Gastrocnemius medialis (tissue), 4 donors: ENCODE measurements at regions not wholly inside any gene's neighbourhood (a gene's known extent, or its start where the extent isn't known, plus 50 kb on each side); places are given as distances from the start of the nearest gene placed in this dataset.

Experiments used
- ATAC-seq, 2 donors: fragments of 150-250 bp; one replicate each; pipeline ENCODE4 v1.9.1; 2016
- DNase-seq, 2 donors: peaks; one replicate each; pipeline ENCODE4 v3.0.0-alpha.2; 2019
- H3K27ac ChIP-seq, 4 donors: fragments of 200-600 bp; sonication (generic); 1 replicate in 1 of 4; 2 replicates in 3 of 4; pipeline ENCODE4 v1.5.1; 2016 to 2018; ENCODE audit warnings: mild to moderate bottlenecking in 2 of 4, moderate library complexity in 1 of 4
- H3K27me3 ChIP-seq, 3 donors: fragments of 200-600 bp; sonication (generic) in 2 of 3; 1 replicate in 1 of 3; 2 replicates in 2 of 3; pipeline versions ENCODE4 v1.5.1 to v1.6.0; 2016 to 2019; ENCODE audit warnings: mild to moderate bottlenecking in 1 of 3, moderate library complexity in 1 of 3
- H3K36me3 ChIP-seq, 2 donors: fragments of 200-600 bp; sonication (generic) in 1 of 2; one replicate each; pipeline ENCODE4 v1.5.1; 2017 to 2018
- H3K4me1 ChIP-seq, 2 donors: fragments of 200-600 bp; sonication (generic) in 1 of 2; one replicate each; pipeline ENCODE4 v1.5.1; 2016 to 2017; ENCODE audit warnings: mild to moderate bottlenecking in 2 of 2
- H3K4me3 ChIP-seq, 4 donors: fragments of 200-600 bp; sonication (generic) in 3 of 4; 1 replicate in 1 of 4; 2 replicates in 3 of 4; pipeline ENCODE4 v1.5.1; 2016 to 2019; ENCODE audit warnings: mild to moderate bottlenecking in 2 of 4
- H3K9me3 ChIP-seq, 3 donors: fragments of 200-600 bp; sonication (generic) in 2 of 3; 1 replicate in 1 of 3; 2 replicates in 2 of 3; pipeline ENCODE4 v1.5.1; 2016 to 2019
- POLR2A ChIP-seq, 2 donors: fragments of 450-650 bp; IDR thresholded peaks; one replicate each; pipeline ENCODE4 v1.6.1; 2017; ENCODE audit warnings: antibody characterized with exemption in 2 of 2, mild to moderate bottlenecking in 2 of 2, moderate library complexity in 2 of 2
- in situ Hi-C, 4 donors: fragments of 200-750 bp; cut with MboI; loops; one replicate each; pipeline versions ENCODE4 v1.15.0 to v1.8.0; 2017; ENCODE audit warnings: low sequenced_read_pairs in 4 of 4
- intact Hi-C: fragments of 100-400 bp; cut with DNase I; formaldehyde crosslinking; loops from one replicate; pipeline ENCODE4 v1.15.1; 2023; ENCODE audit warnings: low total_unique reads
- TF ChIP-seq, protein P1 (sequence below), 5 experiments: fragments of 450-650 bp in 3 of 5; fragments of 200-600 bp in 2 of 5; sonication (generic) in 2 of 5; IDR thresholded peaks in 4 of 5; conservative IDR thresholded peaks in 1 of 5; 1 replicate in 4 of 5; 2 replicates in 1 of 5; pipeline ENCODE4 v1.5.1; 2016 to 2019; ENCODE audit warnings: antibody characterized with exemption in 5 of 5, mild to moderate bottlenecking in 3 of 5, moderate library complexity in 3 of 5

DNA sequence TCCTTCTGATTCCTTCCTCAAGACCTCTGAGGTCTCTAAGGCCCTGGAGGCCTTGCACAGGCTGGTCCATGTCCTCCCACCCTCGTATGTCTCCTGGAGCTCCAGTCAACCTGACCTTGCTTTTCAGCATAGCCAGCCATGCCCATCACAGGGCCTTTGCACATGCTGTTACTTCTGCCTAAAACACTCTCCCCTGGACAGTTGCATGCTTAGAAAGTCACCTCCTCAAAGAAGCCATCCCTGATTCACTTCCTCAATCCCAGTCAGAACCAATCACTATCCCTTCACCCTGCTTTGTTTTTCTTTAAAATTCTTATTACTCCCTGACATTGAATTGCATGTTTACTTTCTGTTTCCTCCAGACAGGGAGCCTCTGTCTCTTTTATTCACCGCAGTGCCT is 322.1 kb upstream of the CCL2 start:
- in situ Hi-C loops, result loop anchor here in 2 of 4 donors (25.0 kb wide), 2 partner anchors 154 to 204 kb away; no protein-coding TSS in a partner anchor
- Histone ChIP-seq H3K9me3 (no peaks in the 10 kb centered on the region), H3K4me1 (no peaks in the 10 kb centered on the region), H3K4me3 (no peak overlapping the region), H3K27me3 (no peaks in the 10 kb centered on the region), H3K27ac (no peak overlapping the region), H3K36me3 (no peaks in the 10 kb centered on the region)
- TF ChIP-seq, protein P1, sequence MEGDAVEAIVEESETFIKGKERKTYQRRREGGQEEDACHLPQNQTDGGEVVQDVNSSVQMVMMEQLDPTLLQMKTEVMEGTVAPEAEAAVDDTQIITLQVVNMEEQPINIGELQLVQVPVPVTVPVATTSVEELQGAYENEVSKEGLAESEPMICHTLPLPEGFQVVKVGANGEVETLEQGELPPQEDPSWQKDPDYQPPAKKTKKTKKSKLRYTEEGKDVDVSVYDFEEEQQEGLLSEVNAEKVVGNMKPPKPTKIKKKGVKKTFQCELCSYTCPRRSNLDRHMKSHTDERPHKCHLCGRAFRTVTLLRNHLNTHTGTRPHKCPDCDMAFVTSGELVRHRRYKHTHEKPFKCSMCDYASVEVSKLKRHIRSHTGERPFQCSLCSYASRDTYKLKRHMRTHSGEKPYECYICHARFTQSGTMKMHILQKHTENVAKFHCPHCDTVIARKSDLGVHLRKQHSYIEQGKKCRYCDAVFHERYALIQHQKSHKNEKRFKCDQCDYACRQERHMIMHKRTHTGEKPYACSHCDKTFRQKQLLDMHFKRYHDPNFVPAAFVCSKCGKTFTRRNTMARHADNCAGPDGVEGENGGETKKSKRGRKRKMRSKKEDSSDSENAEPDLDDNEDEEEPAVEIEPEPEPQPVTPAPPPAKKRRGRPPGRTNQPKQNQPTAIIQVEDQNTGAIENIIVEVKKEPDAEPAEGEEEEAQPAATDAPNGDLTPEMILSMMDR (IDR thresholded peaks at IDR 0.05 in 4 of 5, conservative IDR thresholded peaks at IDR 0.05 in 1 of 5), result no peak
- no peak for TF ChIP-seq POLR2A (IDR thresholded peaks at IDR 0.05)
- no peak for DNase-seq
- no peak for ATAC-seq
- intact Hi-C loops, result no loop called here

DNA sequence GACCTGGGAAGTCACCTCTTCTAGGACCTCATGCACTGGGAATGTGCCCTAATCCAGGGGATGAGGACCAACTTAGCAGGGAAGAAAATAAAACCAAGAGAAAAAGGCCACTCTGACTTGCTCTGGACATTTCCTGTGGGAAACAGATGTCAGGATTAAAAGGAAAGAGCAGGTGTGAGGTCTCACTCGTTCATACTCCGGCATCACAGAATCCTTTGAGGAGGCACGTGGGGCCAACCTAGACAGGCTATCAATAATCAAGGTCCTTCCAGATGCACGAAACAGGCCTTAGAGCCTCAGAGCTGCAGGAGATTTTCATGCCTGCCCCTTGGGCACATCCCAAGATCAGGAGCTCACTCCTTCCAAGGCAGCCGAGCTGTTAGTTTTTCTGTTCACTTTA is 321.5 kb upstream of the CCL2 start:
- no peak for TF ChIP-seq POLR2A (IDR thresholded peaks at IDR 0.05)
- TF ChIP-seq, protein P1 (IDR thresholded peaks at IDR 0.05 in 4 of 5, conservative IDR thresholded peaks at IDR 0.05 in 1 of 5), result no peak
- in situ Hi-C loops, result loop anchor here in 2 of 4 donors (25.0 kb wide), 2 partner anchors 154 to 204 kb away; no protein-coding TSS in a partner anchor
- no peaks in the 10 kb centered on the region for H3K36me3 ChIP-seq
- H3K4me3 ChIP-seq, result no peak overlapping the region
- H3K27me3 ChIP-seq, result no peaks in the 10 kb centered on the region
- intact Hi-C loops, result no loop called here
- ATAC-seq (no peak), DNase-seq (no peak)
- H3K9me3 ChIP-seq, result no peaks in the 10 kb centered on the region
- no peak overlapping the region for H3K27ac ChIP-seq
- H3K4me1 ChIP-seq, result no peaks in the 10 kb centered on the region

DNA sequence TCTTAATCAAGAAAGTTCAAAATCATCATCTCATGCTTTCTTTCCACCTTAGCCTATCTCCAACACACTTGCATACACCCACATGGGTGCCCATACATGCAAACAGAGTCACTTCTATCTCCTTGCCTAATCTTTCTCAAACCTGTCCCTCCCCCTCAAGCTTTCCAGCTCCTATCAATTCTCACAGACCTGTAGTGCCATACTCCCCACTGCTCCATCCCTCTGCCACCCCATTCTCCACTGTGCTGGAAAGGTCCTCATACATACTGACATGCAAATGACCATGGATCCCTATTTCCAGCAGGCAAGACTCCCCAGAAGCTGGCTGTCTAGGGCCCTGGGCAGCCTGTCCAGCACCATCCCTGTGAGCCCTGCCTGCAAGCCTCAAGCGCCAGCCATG is 320.4 kb upstream of the CCL2 start:
- TF ChIP-seq POLR2A (IDR thresholded peaks at IDR 0.05), result no peak
- TF ChIP-seq, protein P1 (IDR thresholded peaks at IDR 0.05 in 4 of 5, conservative IDR thresholded peaks at IDR 0.05 in 1 of 5), result no peak
- H3K4me3 ChIP-seq, result no peak overlapping the region
- no peak overlapping the region for H3K27ac ChIP-seq
- in situ Hi-C loops (loop anchor here in 2 of 4 donors (25.0 kb wide), 2 partner anchors 153 to 203 kb away; no protein-coding TSS in a partner anchor), intact Hi-C loops (no loop called here)
- no peaks in the 10 kb centered on the region for H3K9me3 ChIP-seq
- ATAC-seq (no peak), DNase-seq (no peak)
- H3K36me3 ChIP-seq, result no peaks in the 10 kb centered on the region
- H3K27me3 ChIP-seq, result no peaks in the 10 kb centered on the region
- no peaks in the 10 kb centered on the region for H3K4me1 ChIP-seq

DNA sequence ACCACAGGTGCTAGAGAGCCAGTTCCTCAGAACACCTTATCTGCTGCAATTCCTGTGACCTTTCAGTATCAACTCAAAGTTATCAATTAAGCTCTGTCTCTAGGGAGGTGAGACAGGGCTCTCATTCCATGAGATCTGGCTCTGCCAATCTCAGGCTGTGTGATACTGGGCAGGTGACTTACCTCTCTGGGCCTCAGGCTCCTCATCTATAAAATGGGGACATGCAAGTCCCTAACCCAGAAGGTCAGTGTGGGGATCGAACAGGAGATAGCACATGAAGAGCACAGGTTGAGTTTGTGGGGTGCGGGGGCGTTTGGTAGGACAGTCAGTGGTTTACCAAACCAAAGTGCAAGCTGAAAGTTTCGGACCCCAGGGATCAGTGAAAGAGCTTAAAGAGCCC is 319.3 kb upstream of the CCL2 start:
- DNase-seq (no peak), ATAC-seq (no peak)
- Histone ChIP-seq H3K9me3 (no peaks in the 10 kb centered on the region), H3K27ac (no peak overlapping the region), H3K4me3 (no peak overlapping the region), H3K4me1 (no peaks in the 10 kb centered on the region), H3K27me3 (no peaks in the 10 kb centered on the region), H3K36me3 (no peaks in the 10 kb centered on the region)
- no peak for TF ChIP-seq POLR2A (IDR thresholded peaks at IDR 0.05)
- TF ChIP-seq, protein P1 (IDR thresholded peaks at IDR 0.05 in 4 of 5, conservative IDR thresholded peaks at IDR 0.05 in 1 of 5), result no peak
- in situ Hi-C loops, result loop anchor here in 2 of 4 donors (25.0 kb wide), 2 partner anchors 151 to 201 kb away; no protein-coding TSS in a partner anchor
- intact Hi-C loops, result no loop called here

DNA sequence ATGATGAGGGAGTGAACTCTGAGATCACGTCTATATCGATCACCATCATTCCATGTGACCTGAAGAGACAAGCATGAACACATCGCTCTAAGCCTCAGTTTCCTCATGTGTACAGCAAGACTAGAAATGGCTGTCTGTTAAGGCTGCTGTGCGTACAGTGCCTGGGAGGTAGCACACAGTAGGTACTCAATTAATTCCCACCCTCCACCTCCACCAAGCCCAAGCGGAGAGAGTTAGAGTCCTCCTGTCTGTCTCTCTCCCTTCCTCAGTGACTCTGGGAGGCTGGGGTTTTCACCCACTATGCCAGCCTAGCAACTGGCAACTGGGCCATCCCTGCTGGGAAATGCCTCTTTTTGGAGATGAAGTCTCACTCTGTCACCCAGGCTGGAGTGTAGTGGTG is 318.3 kb upstream of the CCL2 start:
- intact Hi-C loops (no loop called here), in situ Hi-C loops (loop anchor here in 2 of 4 donors (25.0 kb wide), 2 partner anchors 151 to 201 kb away; no protein-coding TSS in a partner anchor)
- ATAC-seq, result no peak

More for the DNA sequence above, 318.3 kb upstream of the CCL2 start:
- H3K4me1 ChIP-seq, result no peaks in the 10 kb centered on the region
- no peak for DNase-seq
- H3K27me3 ChIP-seq, result no peaks in the 10 kb centered on the region
- H3K36me3 ChIP-seq, result no peaks in the 10 kb centered on the region
- no peak overlapping the region for H3K27ac ChIP-seq
- no peak overlapping the region for H3K4me3 ChIP-seq
- no peaks in the 10 kb centered on the region for H3K9me3 ChIP-seq
- TF ChIP-seq, protein P1 (IDR thresholded peaks at IDR 0.05 in 4 of 5, conservative IDR thresholded peaks at IDR 0.05 in 1 of 5), result no peak
- no peak for TF ChIP-seq POLR2A (IDR thresholded peaks at IDR 0.05)
